LNCAP (cell line): ENCODE measurements at regions not wholly inside any gene's neighbourhood (a gene's known extent, or its start where the extent isn't known, plus 50 kb on each side); places are given as distances from the start of the nearest gene placed in this dataset.
A peak's percentile ranks its signal among the peaks of the same experiment; 100 is the strongest.

Experiments used
- CTCF ChIP-seq: fragments of 450-650 bp; IDR thresholded peaks from 2 replicates; pipeline ENCODE4 v1.5.1; 2017; ENCODE audit warnings: mild to moderate bottlenecking

GRCh38 chr4:63742882-63743281, 666.4 kb downstream of the TECRL start:
- TF ChIP-seq CTCF, result no peak

DNA sequence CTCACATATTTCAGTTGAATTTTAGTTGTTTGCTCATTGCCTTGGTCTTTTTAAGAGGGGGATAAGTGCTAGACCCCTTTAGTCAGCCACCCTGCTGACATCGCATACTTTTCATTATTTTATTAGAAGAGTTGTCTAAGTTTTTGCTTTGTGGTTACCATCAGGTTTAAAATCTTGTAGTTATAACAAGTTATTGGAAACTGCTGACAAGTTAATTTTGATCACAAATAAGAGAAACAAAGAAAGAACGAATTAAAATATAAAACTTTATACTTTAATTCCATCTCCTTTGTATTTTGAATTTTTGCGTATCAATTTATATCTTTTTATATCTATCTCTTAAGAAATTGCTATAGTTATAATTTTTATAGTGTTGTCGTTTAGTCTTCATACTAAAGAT, 679.7 kb downstream of the TECRL start:
- TF ChIP-seq CTCF, result no peak

DNA sequence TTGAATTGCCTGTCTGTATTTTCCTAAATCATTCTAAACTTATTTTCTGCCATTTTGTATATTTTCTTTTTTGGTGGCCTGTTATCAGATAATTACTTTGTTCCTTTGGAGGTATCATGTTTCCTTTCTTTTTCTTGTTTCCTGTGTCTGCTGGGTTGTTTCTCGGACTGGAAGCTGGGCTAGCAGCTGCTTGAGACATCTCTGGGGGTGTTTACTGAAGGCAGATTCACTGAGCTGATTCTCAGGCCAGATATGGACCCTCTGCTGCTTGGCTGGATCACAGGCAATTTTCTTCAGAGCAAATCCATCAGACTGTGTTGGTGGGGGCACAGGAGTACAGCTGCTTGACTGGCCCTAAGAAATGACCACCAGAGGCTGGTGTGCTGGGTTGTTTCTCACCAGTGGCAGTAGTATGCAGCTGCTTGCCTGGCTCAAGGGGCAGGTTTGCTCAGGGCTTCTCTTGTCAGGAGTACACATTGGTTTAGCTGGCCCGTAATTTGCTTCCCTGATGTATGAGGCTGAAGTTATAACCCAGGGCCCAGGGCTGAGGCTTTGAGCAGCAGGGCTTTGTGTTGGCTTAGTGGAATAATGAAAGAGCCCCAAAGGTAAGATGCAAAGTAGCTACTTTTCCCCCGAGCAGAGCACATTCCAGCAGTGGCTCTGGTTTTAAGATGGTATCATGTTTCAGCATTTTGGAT, 680.6 kb downstream of the TECRL start:
- TF ChIP-seq CTCF, result no peak

GRCh38 chr4:63717384-63717783, 691.9 kb downstream of the TECRL start:
- TF ChIP-seq CTCF, result peak; percentile 65

- no peak for TF ChIP-seq CTCF
Measured at GRCh38 chr4:63708661-63709060, 700.6 kb downstream of the TECRL start.

DNA sequence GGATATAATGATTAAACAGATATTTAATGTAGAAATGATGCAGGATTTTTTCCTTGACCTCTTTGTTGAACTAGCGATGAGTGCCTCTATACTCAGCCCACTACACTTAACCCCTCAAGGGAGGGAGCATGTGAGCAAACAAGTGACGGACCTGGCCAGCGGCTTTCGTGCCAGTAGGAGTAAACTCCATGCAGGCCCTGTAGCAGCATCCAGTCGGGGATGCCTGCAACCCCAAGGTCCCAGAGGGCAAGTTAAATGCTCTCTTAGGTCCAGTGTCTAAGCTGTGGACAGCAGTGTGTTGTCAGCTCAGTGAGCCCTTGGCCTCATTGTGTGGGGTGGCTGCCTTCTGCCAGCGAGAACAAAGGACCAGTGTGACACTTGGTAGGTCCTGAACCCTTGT, 708.7 kb downstream of the TECRL start:
- no peak for TF ChIP-seq CTCF

GRCh38 chr4:63693321-63693720, 715.9 kb downstream of the TECRL start:
- TF ChIP-seq CTCF, result no peak
